MM.1S (cell line): ENCODE measurements at regions not wholly inside any gene's neighbourhood (a gene's known extent, or its start where the extent isn't known, plus 50 kb on each side); places are given as distances from the start of the nearest gene placed in this dataset.

Source experiments
- EZH2phosphoT487 ChIP-seq: fragments of 300-600 bp; sonication (generic); IDR thresholded peaks from 2 replicates; pipeline ENCODE4 v1.6.1; 2018; ENCODE audit warnings: antibody characterized with exemption, low read length
- TF ChIP-seq, protein P1 (sequence below): fragments of 300-600 bp; sonication (generic); IDR thresholded peaks from 2 replicates; pipeline ENCODE4 v1.5.1; 2016; ENCODE audit warnings: antibody characterized with exemption, low read length, mixed read lengths

DNA sequence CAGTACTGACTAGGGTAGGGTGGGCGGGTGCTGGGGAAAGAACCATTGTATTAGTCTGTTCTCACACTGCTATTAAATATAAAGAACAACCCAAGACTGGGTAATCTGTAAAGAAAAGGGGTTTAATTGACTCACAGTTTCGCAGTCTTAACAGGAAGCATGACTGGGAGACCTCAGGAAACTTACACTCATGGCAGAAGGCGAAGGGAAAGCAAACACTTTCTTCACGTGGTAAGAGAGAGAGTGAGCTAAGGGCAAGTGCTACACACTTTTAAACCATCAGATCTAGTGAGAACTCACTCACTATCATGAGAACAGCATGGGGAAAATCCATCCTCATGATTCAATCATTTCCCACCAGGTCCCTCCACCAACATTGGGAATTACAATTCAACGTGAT lies 98.0 kb downstream of the OXSM start:
- TF ChIP-seq, protein P1, sequence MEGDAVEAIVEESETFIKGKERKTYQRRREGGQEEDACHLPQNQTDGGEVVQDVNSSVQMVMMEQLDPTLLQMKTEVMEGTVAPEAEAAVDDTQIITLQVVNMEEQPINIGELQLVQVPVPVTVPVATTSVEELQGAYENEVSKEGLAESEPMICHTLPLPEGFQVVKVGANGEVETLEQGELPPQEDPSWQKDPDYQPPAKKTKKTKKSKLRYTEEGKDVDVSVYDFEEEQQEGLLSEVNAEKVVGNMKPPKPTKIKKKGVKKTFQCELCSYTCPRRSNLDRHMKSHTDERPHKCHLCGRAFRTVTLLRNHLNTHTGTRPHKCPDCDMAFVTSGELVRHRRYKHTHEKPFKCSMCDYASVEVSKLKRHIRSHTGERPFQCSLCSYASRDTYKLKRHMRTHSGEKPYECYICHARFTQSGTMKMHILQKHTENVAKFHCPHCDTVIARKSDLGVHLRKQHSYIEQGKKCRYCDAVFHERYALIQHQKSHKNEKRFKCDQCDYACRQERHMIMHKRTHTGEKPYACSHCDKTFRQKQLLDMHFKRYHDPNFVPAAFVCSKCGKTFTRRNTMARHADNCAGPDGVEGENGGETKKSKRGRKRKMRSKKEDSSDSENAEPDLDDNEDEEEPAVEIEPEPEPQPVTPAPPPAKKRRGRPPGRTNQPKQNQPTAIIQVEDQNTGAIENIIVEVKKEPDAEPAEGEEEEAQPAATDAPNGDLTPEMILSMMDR, result no peak
- no peak for TF ChIP-seq EZH2phosphoT487
